ENCODE measurements at regions not wholly inside any gene's neighbourhood (a gene's known extent, or its start where the extent isn't known, plus 50 kb on each side); places are given as distances from the start of the nearest gene placed in this dataset.

GRCh38 chr20:22374678-22375590 is 209.4 kb downstream of the FOXA2 start:
- H3K27me3 ChIP-seq (ENCODE audit: low read length) = no peaks in the 10 kb centered on the region
- no peaks in the 10 kb centered on the region for H4K20me1 ChIP-seq (ENCODE audit: low read depth, low read length)
- no peaks in the 10 kb centered on the region for H3K9me2 ChIP-seq (replicated peaks; ENCODE audit: insufficient read depth, low read length)
- no peak overlapping the region for H3K4me2 ChIP-seq (ENCODE audit: low read depth, low read length, poor library complexity, severe bottlenecking)
- no peak overlapping the region for H2AFZ ChIP-seq (ENCODE audit: low read depth, low read length, severe bottlenecking)
- no peak overlapping the region for H3K27ac ChIP-seq (ENCODE audit: low read depth, low read length)
- H3K36me3 ChIP-seq (ENCODE audit: low read length) = no peaks in the 10 kb centered on the region
- no peak overlapping the region for H3K9ac ChIP-seq (ENCODE audit: low read length)
- H3K79me2 ChIP-seq (ENCODE audit: insufficient read depth, low read length) = no peaks in the 10 kb centered on the region
- H3K9me3 ChIP-seq (ENCODE audit: insufficient read depth, low read length) = no peaks in the 10 kb centered on the region
- H3F3A ChIP-seq (ENCODE audit: insufficient read depth) = no peaks in the 10 kb centered on the region
- TF ChIP-seq EZH2phosphoT487 (conservative IDR thresholded peaks at IDR 0.05; ENCODE audit: low read length) = no peak
- no peak for TF ChIP-seq CTCF (IDR thresholded peaks at IDR 0.05; ENCODE audit: insufficient read depth, low read length, poor library complexity, severe bottlenecking)
- no peak overlapping the region for H3K4me3 ChIP-seq (ENCODE audit: insufficient read depth, low read length, poor library complexity, severe bottlenecking)

- Histone ChIP-seq H3K36me3 (ENCODE audit: low read length) (no peaks in the 10 kb centered on the region), H3K9me2 (replicated peaks; ENCODE audit: insufficient read depth, low read length) (no peaks in the 10 kb centered on the region), H3F3A (ENCODE audit: insufficient read depth) (no peaks in the 10 kb centered on the region), H4K20me1 (ENCODE audit: low read depth, low read length) (no peaks in the 10 kb centered on the region), H3K27me3 (ENCODE audit: low read length) (no peaks in the 10 kb centered on the region), H3K4me2 (ENCODE audit: low read depth, low read length, poor library complexity, severe bottlenecking) (no peak overlapping the region), H3K27ac (ENCODE audit: low read depth, low read length) (no peak overlapping the region), H3K9me3 (ENCODE audit: insufficient read depth, low read length) (no peaks in the 10 kb centered on the region), H2AFZ (ENCODE audit: low read depth, low read length, severe bottlenecking) (no peak overlapping the region), H3K9ac (ENCODE audit: low read length) (no peak overlapping the region), H3K79me2 (ENCODE audit: insufficient read depth, low read length) (no peaks in the 10 kb centered on the region), H3K4me3 (ENCODE audit: insufficient read depth, low read length, poor library complexity, severe bottlenecking) (no peak overlapping the region)
- no peak for TF ChIP-seq EZH2phosphoT487 (conservative IDR thresholded peaks at IDR 0.05; ENCODE audit: low read length)
- TF ChIP-seq CTCF (IDR thresholded peaks at IDR 0.05; ENCODE audit: insufficient read depth, low read length, poor library complexity, severe bottlenecking) = no peak
Measured at GRCh38 chr20:22374066-22374465, 210.3 kb downstream of the FOXA2 start.

GRCh38 chr20:22373164-22373895 is 211.0 kb downstream of the FOXA2 start:
- no peaks in the 10 kb centered on the region for H3K36me3 ChIP-seq (ENCODE audit: low read length)
- no peak overlapping the region for H2AFZ ChIP-seq (ENCODE audit: low read depth, low read length, severe bottlenecking)
- no peak for TF ChIP-seq CTCF (IDR thresholded peaks at IDR 0.05; ENCODE audit: insufficient read depth, low read length, poor library complexity, severe bottlenecking)
- no peak for TF ChIP-seq EZH2phosphoT487 (conservative IDR thresholded peaks at IDR 0.05; ENCODE audit: low read length)
- H3K4me2 ChIP-seq (ENCODE audit: low read depth, low read length, poor library complexity, severe bottlenecking) = no peak overlapping the region
- no peak overlapping the region for H3K27ac ChIP-seq (ENCODE audit: low read depth, low read length)
- H4K20me1 ChIP-seq (ENCODE audit: low read depth, low read length) = no peaks in the 10 kb centered on the region
- no peaks in the 10 kb centered on the region for H3F3A ChIP-seq (ENCODE audit: insufficient read depth)
- H3K27me3 ChIP-seq (ENCODE audit: low read length) = no peaks in the 10 kb centered on the region
- H3K9me2 ChIP-seq (replicated peaks; ENCODE audit: insufficient read depth, low read length) = no peaks in the 10 kb centered on the region
- no peaks in the 10 kb centered on the region for H3K79me2 ChIP-seq (ENCODE audit: insufficient read depth, low read length)
- no peaks in the 10 kb centered on the region for H3K9me3 ChIP-seq (ENCODE audit: insufficient read depth, low read length)
- H3K9ac ChIP-seq (ENCODE audit: low read length) = no peak overlapping the region
- no peak overlapping the region for H3K4me3 ChIP-seq (ENCODE audit: insufficient read depth, low read length, poor library complexity, severe bottlenecking)
